Lower leg skin (tissue), 4 donors: ENCODE measurements at regions not wholly inside any gene's neighbourhood (a gene's known extent, or its start where the extent isn't known, plus 50 kb on each side); places are given as distances from the start of the nearest gene placed in this dataset.
"Not testable (repeated sequence)": the region's sequence is repeated elsewhere in the genome, so short reads cannot be mapped to it uniquely, and the experiment has no call there.

Experiments used
- DNase-seq, 2 donors: peaks; one replicate each; pipeline ENCODE4 v3.0.0-alpha.2; 2019; ENCODE audit warnings: low spot score in 2 of 2
- H3K4me3 ChIP-seq: fragments of 200-600 bp; sonication (generic); 2 replicates; pipeline ENCODE4 v1.5.1; 2017; ENCODE audit warnings: mild to moderate bottlenecking, low read depth; ENCODE audit not compliant: poor library complexity, severe bottlenecking
- CTCF ChIP-seq, 3 donors: fragments of 450-650 bp; IDR thresholded peaks; one replicate each; pipeline ENCODE4 v1.5.1; 2016; ENCODE audit warnings: antibody characterized with exemption in 3 of 3, mild to moderate bottlenecking in 3 of 3, moderate library complexity in 2 of 3
- POLR2A ChIP-seq, 2 donors: fragments of 450-650 bp; IDR thresholded peaks; one replicate each; pipeline ENCODE4 v1.6.1; 2016 to 2017; ENCODE audit warnings: antibody characterized with exemption in 2 of 2, mild to moderate bottlenecking in 1 of 2, moderate library complexity in 1 of 2
- WGBS, 2 donors: methylation state at CpG; one replicate each; pipeline ENCODE4 v1.1.5; 2018; 5-methylcytosine and 5-hydroxymethylcytosine counted together
- intact Hi-C: fragments of 100-400 bp; cut with DNase I; formaldehyde crosslinking; loops from one replicate; pipeline ENCODE4 v1.15.0; 2023; ENCODE audit warnings: low total_unique reads

- no peak overlapping the region for H3K4me3 ChIP-seq
- TF ChIP-seq POLR2A (IDR thresholded peaks at IDR 0.05) (no peak), CTCF (IDR thresholded peaks at IDR 0.05) (no peak)
- peak in 1 of 2 donors; percentile 84 for DNase-seq
- WGBS, 2 donors: 41% methylated on average over 3 of the region's 3 CpGs
- intact Hi-C loops: no loop called here
Measured at GRCh38 chr20:39706184-39706663, 744.1 kb downstream of the DHX35 start.

- intact Hi-C loops: no loop called here
- H3K4me3 ChIP-seq: no peak overlapping the region
- 43 to 55% methylated on average over 3 of the region's 3 CpGs for WGBS, 2 donors
- no peak for TF ChIP-seq CTCF (IDR thresholded peaks at IDR 0.05)
- no peak for TF ChIP-seq POLR2A (IDR thresholded peaks at IDR 0.05)
- no peak for DNase-seq
Measured at GRCh38 chr20:39705032-39705431, 742.9 kb downstream of the DHX35 start.

- H3K4me3 ChIP-seq, intact Hi-C loops, DNase-seq: not testable (repeated sequence)
- WGBS, 2 donors: 92 to 98% methylated on average over 3 of the region's 3 CpGs
Measured at GRCh38 chr20:39703357-39703756, 741.2 kb downstream of the DHX35 start.

- no peak for DNase-seq
- whole genome bisulfite sequencing, 2 donors: 38 to 77% methylated on average over 1 of the region's 1 CpG
- intact Hi-C loops: no loop called here
- H3K4me3 ChIP-seq: no peak overlapping the region
- no peak for TF ChIP-seq POLR2A (IDR thresholded peaks at IDR 0.05)
- TF ChIP-seq CTCF (IDR thresholded peaks at IDR 0.05): no peak
Measured at GRCh38 chr20:39702701-39703349, 740.7 kb downstream of the DHX35 start.

- TF ChIP-seq CTCF (IDR thresholded peaks at IDR 0.05) (no peak), POLR2A (IDR thresholded peaks at IDR 0.05) (no peak)
- intact Hi-C loops: no loop called here
- 89 to 91% methylated on average over 3 of the region's 3 CpGs for WGBS, 2 donors
- DNase-seq: no peak
- H3K4me3 ChIP-seq: no peak overlapping the region
Measured at GRCh38 chr20:39700528-39700927, 738.4 kb downstream of the DHX35 start.

GRCh38 chr20:39699166-39699725 is 737.1 kb downstream of the DHX35 start:
- TF ChIP-seq POLR2A (IDR thresholded peaks at IDR 0.05): no peak
- TF ChIP-seq CTCF (IDR thresholded peaks at IDR 0.05): no peak
- intact Hi-C loops: no loop called here

More at GRCh38 chr20:39699166-39699725, 737.1 kb downstream of the DHX35 start:
- H3K4me3 ChIP-seq: no peak overlapping the region
- 44 to 58% methylated on average over 2 of the region's 2 CpGs for WGBS, 2 donors
- DNase-seq: no peak
